Adrenal gland (tissue), 9 donors: ENCODE measurements at regions not wholly inside any gene's neighbourhood (a gene's known extent, or its start where the extent isn't known, plus 50 kb on each side); places are given as distances from the start of the nearest gene placed in this dataset.

Experiments used
- DNase-seq, 7 donors: peaks; one replicate each; pipeline ENCODE4 v3.0.0-alpha.2; 2019 to 2020
- H3K27ac ChIP-seq, 5 donors: fragments of 200-600 bp; sonication (generic) in 4 of 5; 1 replicate in 3 of 5; 2 replicates in 2 of 5; pipeline versions ENCODE4 v1.5.1 to v1.8.0; 2016 to 2020; ENCODE audit warnings: mild to moderate bottlenecking in 1 of 5
- H3K27me3 ChIP-seq: fragments of 200-600 bp; 2 replicates; pipeline ENCODE4 v1.8.0; 2021
- H3K36me3 ChIP-seq, 2 donors: fragments of 200-600 bp; replicated peaks in 1 of 2; 1 replicate in 1 of 2; 2 replicates in 1 of 2; pipeline versions ENCODE4 v1.5.1 to v1.8.0; 2018 to 2022
- H3K4me1 ChIP-seq, 2 donors: fragments of 200-600 bp; replicated peaks in 1 of 2; 1 replicate in 1 of 2; 2 replicates in 1 of 2; pipeline versions ENCODE4 v1.5.1 to v1.8.0; 2018 to 2021
- H3K4me3 ChIP-seq, 4 donors: fragments of 200-600 bp; sonication (generic) in 3 of 4; one replicate each; pipeline ENCODE4 v1.5.1; 2016 to 2018
- H3K9me3 ChIP-seq, 3 donors: fragments of 200-600 bp; sonication (generic) in 1 of 3; replicated peaks in 1 of 3; 1 replicate in 2 of 3; 2 replicates in 1 of 3; pipeline versions ENCODE4 v1.5.1 to v1.8.0; 2016 to 2021
- CTCF ChIP-seq, 6 experiments: fragments of 450-650 bp in 4 of 6; fragments of 200-600 bp in 2 of 6; sonication (generic) in 1 of 6; IDR thresholded peaks; 1 replicate in 5 of 6; 2 replicates in 1 of 6; pipeline versions ENCODE4 v1.5.1 to v1.8.0; 2016 to 2021; ENCODE audit warnings: antibody characterized with exemption in 6 of 6, mild to moderate bottlenecking in 2 of 6, moderate library complexity in 1 of 6
- POLR2A ChIP-seq, 2 donors: fragments of 450-650 bp; IDR thresholded peaks; one replicate each; pipeline ENCODE4 v1.6.1; 2017; ENCODE audit warnings: antibody characterized with exemption in 2 of 2, mild to moderate bottlenecking in 2 of 2, moderate library complexity in 1 of 2
- WGBS, 4 donors: extraction: QIAGEN DNeasy Blood & Tissue Kit in 2 of 4; methylation state at CpG; one replicate each; pipeline versions ENCODE4 v1.1.5 to v1.1.7; 2013 to 2017; 5-methylcytosine and 5-hydroxymethylcytosine counted together
- intact Hi-C, 2 donors: fragments of 100-400 bp; cut with DNase I; formaldehyde crosslinking; loops; one replicate each; pipeline versions ENCODE4 v1.14.1 to v1.15.0; 2022 to 2023
- donor health status: healthy with polysubstance abuse.
- donor health status: Bipolar disorder and iron deficiency.
- donor health status: DM: yes; HTN: yes; CAD: no.
- donor health status: DM: no; HTN: no; CAD: no.
- donor health status: DM: no; HTN: no; CAD: no.

- 58 to 61% (median 59%) methylated on average over 2 of the region's 2 CpGs for WGBS, 4 donors
- H3K9me3 ChIP-seq, result peaks cover 0 to 4% (median 0%) of the 10 kb centered on the region in 3 donors
- H3K4me1 ChIP-seq, result no peaks in the 10 kb centered on the region
- DNase-seq, result no peak
- intact Hi-C loops, result no loop called here
- H3K4me3 ChIP-seq, result no peak overlapping the region
- no peak overlapping the region for H3K27ac ChIP-seq
- TF ChIP-seq POLR2A (IDR thresholded peaks at IDR 0.05) (no peak), CTCF (IDR thresholded peaks at IDR 0.05) (no peak)
- no peaks in the 10 kb centered on the region for H3K27me3 ChIP-seq
- no peaks in the 10 kb centered on the region for H3K36me3 ChIP-seq
Measured at GRCh38 chr5:60489377-60489776, 210.6 kb downstream of the DEPDC1B start.

GRCh38 chr5:60488466-60489130, 211.4 kb downstream of the DEPDC1B start:
- H3K4me1 ChIP-seq, result no peaks in the 10 kb centered on the region
- no peak overlapping the region for H3K4me3 ChIP-seq
- no peaks in the 10 kb centered on the region for H3K36me3 ChIP-seq
- TF ChIP-seq CTCF (IDR thresholded peaks at IDR 0.05) (no peak), POLR2A (IDR thresholded peaks at IDR 0.05) (no peak)
- no peaks in the 10 kb centered on the region for H3K27me3 ChIP-seq
- no peak overlapping the region for H3K27ac ChIP-seq
- peaks cover 0 to 4% (median 0%) of the 10 kb centered on the region in 3 donors for H3K9me3 ChIP-seq
- WGBS, 4 donors, result 59 to 65% (median 61%) methylated on average over 6 of the region's 6 CpGs
- DNase-seq, result no peak
- intact Hi-C loops, result no loop called here

- DNase-seq, result no peak
- H3K9me3 ChIP-seq, result peaks cover 0 to 4% (median 0%) of the 10 kb centered on the region in 3 donors
- no peaks in the 10 kb centered on the region for H3K27me3 ChIP-seq
- 63 to 75% (median 66%) methylated on average over 16 of the region's 16 CpGs for WGBS, 4 donors
- TF ChIP-seq POLR2A (IDR thresholded peaks at IDR 0.05) (no peak), CTCF (IDR thresholded peaks at IDR 0.05) (no peak)
- H3K27ac ChIP-seq, result no peak overlapping the region
- H3K36me3 ChIP-seq, result no peaks in the 10 kb centered on the region
- no peaks in the 10 kb centered on the region for H3K4me1 ChIP-seq
- intact Hi-C loops, result no loop called here
- no peak overlapping the region for H3K4me3 ChIP-seq
Measured at GRCh38 chr5:60487885-60488442, 212.0 kb downstream of the DEPDC1B start.

GRCh38 chr5:60487476-60487875, 212.5 kb downstream of the DEPDC1B start:
- TF ChIP-seq POLR2A (IDR thresholded peaks at IDR 0.05) (no peak), CTCF (IDR thresholded peaks at IDR 0.05) (no peak)
- intact Hi-C loops, result no loop called here

More at GRCh38 chr5:60487476-60487875, 212.5 kb downstream of the DEPDC1B start:
- Histone ChIP-seq H3K36me3 (no peaks in the 10 kb centered on the region), H3K4me1 (no peaks in the 10 kb centered on the region), H3K4me3 (no peak overlapping the region), H3K27me3 (no peaks in the 10 kb centered on the region), H3K27ac (no peak overlapping the region), H3K9me3 (peaks cover 0 to 4% (median 0%) of the 10 kb centered on the region in 3 donors)
- 41 to 63% (median 54%) methylated on average over 2 of the region's 2 CpGs for WGBS, 4 donors
- DNase-seq, result no peak
